Neuronal stem cell (in vitro differentiated cells): ENCODE measurements at regions not wholly inside any gene's neighbourhood (a gene's known extent, or its start where the extent isn't known, plus 50 kb on each side); places are given as distances from the start of the nearest gene placed in this dataset.

Source experiments
- DNase-seq: peaks from one replicate; pipeline ENCODE4 v3.0.0-alpha.2; 2013; ENCODE audit warnings: low spot score
- H2AFZ ChIP-seq: one replicate; pipeline ENCODE4 v1.6.1; 2013; ENCODE audit warnings: mild to moderate bottlenecking, low read length, inconsistent platforms
- H2AK5ac ChIP-seq: 2 replicates; pipeline ENCODE4 v1.6.1; 2013; ENCODE audit warnings: low read depth, mild to moderate bottlenecking, inconsistent platforms, low read length, moderate library complexity, mixed read lengths
- H2BK120ac ChIP-seq: 2 replicates; pipeline ENCODE4 v1.6.1; 2013; ENCODE audit warnings: low read depth, mild to moderate bottlenecking, inconsistent platforms, low read length, moderate library complexity, mixed read lengths
- H2BK12ac ChIP-seq: one replicate; pipeline ENCODE4 v1.6.1; 2013; ENCODE audit warnings: low read length, inconsistent platforms
- H2BK15ac ChIP-seq: 2 replicates; pipeline ENCODE4 v1.6.1; 2013; ENCODE audit warnings: mild to moderate bottlenecking, low read length, inconsistent platforms, mixed read lengths
- H2BK5ac ChIP-seq: one replicate; pipeline ENCODE4 v1.6.1; 2013; ENCODE audit warnings: inconsistent platforms, mild to moderate bottlenecking, low read length, moderate library complexity
- H3K14ac ChIP-seq: one replicate; pipeline ENCODE4 v1.6.1; 2013; ENCODE audit warnings: low read length, inconsistent platforms
- H3K18ac ChIP-seq: 2 replicates; pipeline ENCODE4 v1.6.1; 2013; ENCODE audit warnings: low read length, inconsistent platforms
- H3K23ac ChIP-seq: 2 replicates; pipeline ENCODE4 v1.6.1; 2013; ENCODE audit warnings: low read depth, mild to moderate bottlenecking, mixed read lengths, low read length, inconsistent platforms; ENCODE audit not compliant: poor library complexity
- H3K27ac ChIP-seq: replicated peaks from 3 replicates; pipeline ENCODE4 v1.5.1; 2013; ENCODE audit warnings: low read length, inconsistent platforms
- H3K27me3 ChIP-seq, 3 experiments: 2 replicates each; pipeline ENCODE4 v1.6.1; 2013; ENCODE audit warnings: low read length in 3 of 3, mild to moderate bottlenecking in 2 of 3, inconsistent platforms in 1 of 3, low read depth in 1 of 3, mixed read lengths in 1 of 3, moderate library complexity in 1 of 3; ENCODE audit not compliant: control insufficient read depth in 3 of 3, insufficient read depth in 3 of 3
- H3K36me3 ChIP-seq, 2 donors: replicated peaks in 1 of 2; 2 replicates each; pipeline ENCODE4 v1.6.1; 2013; ENCODE audit warnings: low read length in 2 of 2; ENCODE audit not compliant: control insufficient read depth in 2 of 2, insufficient read depth in 2 of 2
- H3K4ac ChIP-seq: 2 replicates; pipeline ENCODE4 v1.6.1; 2013; ENCODE audit warnings: inconsistent platforms, mild to moderate bottlenecking, low read length, moderate library complexity
- H3K4me1 ChIP-seq, 2 donors: 1 replicate in 1 of 2; 2 replicates in 1 of 2; pipeline ENCODE4 v1.6.1; 2013; ENCODE audit warnings: low read length in 2 of 2, low read depth in 1 of 2; ENCODE audit not compliant: control insufficient read depth in 2 of 2, insufficient read depth in 1 of 2
- H3K4me2 ChIP-seq: one replicate; pipeline ENCODE4 v1.6.1; 2013; ENCODE audit warnings: mild to moderate bottlenecking, low read length, inconsistent platforms; ENCODE audit not compliant: insufficient read depth, poor library complexity, severe bottlenecking
- H3K4me3 ChIP-seq, 2 donors: 2 replicates each; pipeline ENCODE4 v1.5.1; 2013; ENCODE audit warnings: low read length in 2 of 2, mild to moderate bottlenecking in 2 of 2, inconsistent platforms in 1 of 2, moderate library complexity in 1 of 2
- H3K79me1 ChIP-seq: one replicate; pipeline ENCODE4 v1.6.1; 2013; ENCODE audit warnings: low read depth, mild to moderate bottlenecking, inconsistent platforms, low read length, moderate library complexity
- H3K9ac ChIP-seq: one replicate; pipeline ENCODE4 v1.6.1; 2013; ENCODE audit warnings: mild to moderate bottlenecking, low read depth, low read length, inconsistent platforms; ENCODE audit not compliant: poor library complexity
- H3K9me3 ChIP-seq, 2 donors: replicated peaks in 1 of 2; 2 replicates each; pipeline versions ENCODE3 to v1.6.1; 2013; ENCODE audit warnings: low read length in 2 of 2, mild to moderate bottlenecking in 2 of 2, inconsistent platforms in 1 of 2, low read depth in 1 of 2, mixed read lengths in 1 of 2, moderate library complexity in 1 of 2; ENCODE audit not compliant: control insufficient read depth in 2 of 2, insufficient read depth in 1 of 2
- H4K8ac ChIP-seq: one replicate; pipeline ENCODE4 v1.6.1; 2013; ENCODE audit warnings: low read depth, mild to moderate bottlenecking, inconsistent platforms, low read length, moderate library complexity
- H4K91ac ChIP-seq: one replicate; pipeline ENCODE4 v1.6.1; 2013; ENCODE audit warnings: low read length, low read depth, mild to moderate bottlenecking, inconsistent platforms; ENCODE audit not compliant: poor library complexity
- WGBS, 2 donors: extraction: QIAGEN DNeasy Blood & Tissue Kit; methylation state at CpG; one replicate each; pipeline ENCODE4 v1.1.7; 2013; ENCODE audit warnings: missing lambda C conversion rate in 2 of 2, mixed read lengths in 1 of 2; ENCODE audit not compliant: insufficient read length in 2 of 2, insufficient replicate concordance in 1 of 2; ENCODE audit errors: extremely low coverage in 2 of 2; 5-methylcytosine and 5-hydroxymethylcytosine counted together

- Histone ChIP-seq H3K23ac (no peak overlapping the region), H3K18ac (no peak overlapping the region), H3K79me1 (peaks cover 2% of the 10 kb centered on the region), H3K27me3 (no peaks in the 10 kb centered on the region), H3K9ac (no peak overlapping the region), H2BK12ac (no peak overlapping the region), H3K4me1 (no peaks in the 10 kb centered on the region), H3K4me2 (no peak overlapping the region), H3K14ac (no peak overlapping the region), H2AK5ac (no peak overlapping the region), H4K91ac (no peak overlapping the region), H3K9me3 (no peaks in the 10 kb centered on the region), H3K4me3 (no peak overlapping the region), H2AFZ (no peak overlapping the region), H3K4ac (no peak overlapping the region), H4K8ac (no peak overlapping the region), H3K36me3 (no peaks in the 10 kb centered on the region), H2BK15ac (no peak overlapping the region), H2BK5ac (no peak overlapping the region), H2BK120ac (no peak overlapping the region), H3K27ac (no peak overlapping the region)
- DNase-seq: no peak
- no CpG with 5 or more reads among the region's 4 CpGs for WGBS, 2 donors
Measured at GRCh38 chr2:18151237-18151636, 272.8 kb downstream of the KCNS3 start.

DNA sequence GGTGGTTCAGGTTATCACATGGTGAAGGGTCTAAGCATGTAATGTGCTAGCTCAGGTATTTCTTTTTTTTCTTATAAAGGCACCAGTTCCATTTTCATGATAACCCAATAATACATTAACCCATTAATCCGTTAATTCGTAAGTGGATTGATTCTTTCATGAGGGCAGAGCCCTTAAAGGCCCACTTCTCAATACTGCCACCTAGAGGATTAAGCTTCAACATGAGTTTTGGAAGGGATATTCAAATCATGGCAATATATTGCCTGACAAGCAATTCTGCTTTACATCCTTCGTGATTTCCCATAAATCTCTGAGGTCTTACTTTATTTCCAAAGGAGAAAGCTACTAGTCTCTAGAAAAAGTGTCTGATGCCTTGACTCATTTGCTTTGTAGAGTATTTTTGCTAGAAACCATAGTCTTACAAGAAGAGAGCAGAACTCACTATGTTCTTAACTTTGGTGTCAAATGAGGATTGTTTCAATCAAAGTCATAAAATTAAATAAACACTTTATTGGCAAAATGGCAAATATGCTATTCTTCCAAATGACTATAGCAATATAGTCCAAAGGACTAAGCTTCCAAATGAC is 271.3 kb downstream of the KCNS3 start:
- no CpG with 5 or more reads among the region's 3 CpGs for WGBS, 2 donors
- Histone ChIP-seq H2AFZ (no peak overlapping the region), H3K27me3 (no peaks in the 10 kb centered on the region), H2BK120ac (no peak overlapping the region), H3K79me1 (peaks cover 2% of the 10 kb centered on the region), H3K23ac (no peak overlapping the region), H3K4ac (no peak overlapping the region), H3K18ac (no peak overlapping the region), H2BK12ac (no peak overlapping the region), H2BK5ac (no peak overlapping the region), H4K91ac (no peak overlapping the region), H3K9me3 (no peaks in the 10 kb centered on the region), H3K9ac (no peak overlapping the region), H3K36me3 (no peaks in the 10 kb centered on the region), H3K27ac (no peak overlapping the region), H2AK5ac (no peak overlapping the region), H3K4me2 (no peak overlapping the region), H3K14ac (no peak overlapping the region), H2BK15ac (no peak overlapping the region), H4K8ac (no peak overlapping the region), H3K4me3 (no peak overlapping the region), H3K4me1 (no peaks in the 10 kb centered on the region)
- peak; percentile 14 for DNase-seq

- no peak overlapping the region for H2AK5ac ChIP-seq
- no peak overlapping the region for H2BK120ac ChIP-seq
- H3K4ac ChIP-seq: no peak overlapping the region
- no peak overlapping the region for H4K91ac ChIP-seq
- no peak overlapping the region for H2BK12ac ChIP-seq
- WGBS, 2 donors: no CpG with 5 or more reads among the region's 6 CpGs
- H3K18ac ChIP-seq: no peak overlapping the region
- H3K23ac ChIP-seq: no peak overlapping the region
- no peak overlapping the region for H3K14ac ChIP-seq
- H3K27me3 ChIP-seq: no peaks in the 10 kb centered on the region
- no peaks in the 10 kb centered on the region for H3K36me3 ChIP-seq
- no peak for DNase-seq
- no peak overlapping the region for H2AFZ ChIP-seq
- no peaks in the 10 kb centered on the region for H3K9me3 ChIP-seq
- no peaks in the 10 kb centered on the region for H3K79me1 ChIP-seq
- H3K9ac ChIP-seq: no peak overlapping the region
- H3K4me1 ChIP-seq: peaks cover 0 to 4% of the 10 kb centered on the region in 2 donors
- H3K4me2 ChIP-seq: no peak overlapping the region
- no peak overlapping the region for H3K4me3 ChIP-seq
- H4K8ac ChIP-seq: no peak overlapping the region
- H3K27ac ChIP-seq: no peak overlapping the region
- H2BK5ac ChIP-seq: no peak overlapping the region
- H2BK15ac ChIP-seq: no peak overlapping the region
Measured at GRCh38 chr2:18136881-18137475, 258.5 kb downstream of the KCNS3 start.

DNA sequence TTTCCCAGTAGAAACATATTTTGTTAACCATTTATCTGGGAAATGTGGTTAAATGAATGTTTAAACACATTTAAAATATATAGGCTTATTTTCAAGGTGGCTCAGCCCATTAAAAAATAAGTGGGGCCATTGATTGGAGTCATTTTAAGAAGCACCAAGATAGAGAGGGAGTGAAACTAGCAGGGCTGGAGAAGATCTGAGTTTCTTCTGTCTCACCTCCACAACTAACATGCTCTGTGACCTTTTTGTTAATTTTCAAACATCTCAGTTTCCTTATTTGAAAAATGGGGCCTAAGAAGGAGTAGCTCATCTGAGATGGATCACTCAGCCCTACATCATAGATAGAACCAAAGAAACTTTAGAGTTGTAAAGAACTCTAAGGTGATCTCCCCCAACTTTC is 254.8 kb downstream of the KCNS3 start:
- Histone ChIP-seq H3K27me3 (no peaks in the 10 kb centered on the region), H3K9ac (no peak overlapping the region), H2BK12ac (no peak overlapping the region), H3K9me3 (no peaks in the 10 kb centered on the region), H3K4me3 (no peak overlapping the region), H4K91ac (no peak overlapping the region), H4K8ac (no peak overlapping the region), H2BK15ac (no peak overlapping the region), H3K23ac (no peak overlapping the region), H3K4ac (no peak overlapping the region), H3K4me2 (no peak overlapping the region), H3K36me3 (no peaks in the 10 kb centered on the region), H3K79me1 (no peaks in the 10 kb centered on the region), H2AK5ac (no peak overlapping the region), H2AFZ (no peak overlapping the region), H3K4me1 (peaks cover 0 to 4% of the 10 kb centered on the region in 2 donors), H2BK120ac (no peak overlapping the region), H2BK5ac (no peak overlapping the region), H3K27ac (no peak overlapping the region), H3K18ac (no peak overlapping the region), H3K14ac (no peak overlapping the region)
- no peak for DNase-seq
